Middle frontal gyrus (tissue), 1 donor: ENCODE measurements at regions not wholly inside any gene's neighbourhood (a gene's known extent, or its start where the extent isn't known, plus 50 kb on each side); places are given as distances from the start of the nearest gene placed in this dataset.
"Not testable (repeated sequence)": the region's sequence is repeated elsewhere in the genome, so short reads cannot be mapped to it uniquely, and the experiment has no call there.

ENCODE experiments used
- DNase-seq: peaks from one replicate; pipeline ENCODE4 v3.0.0-alpha.2; 2015; ENCODE audit warnings: low spot score; ENCODE audit errors: extremely low spot score

GRCh38 chr13:111661052-111661451 is 340.6 kb downstream of the TEX29 start:
- no peak for DNase-seq

- no peak for DNase-seq
These were observed 341.3 kb downstream of the TEX29 start for GRCh38 chr13:111661776-111662175.

DNA sequence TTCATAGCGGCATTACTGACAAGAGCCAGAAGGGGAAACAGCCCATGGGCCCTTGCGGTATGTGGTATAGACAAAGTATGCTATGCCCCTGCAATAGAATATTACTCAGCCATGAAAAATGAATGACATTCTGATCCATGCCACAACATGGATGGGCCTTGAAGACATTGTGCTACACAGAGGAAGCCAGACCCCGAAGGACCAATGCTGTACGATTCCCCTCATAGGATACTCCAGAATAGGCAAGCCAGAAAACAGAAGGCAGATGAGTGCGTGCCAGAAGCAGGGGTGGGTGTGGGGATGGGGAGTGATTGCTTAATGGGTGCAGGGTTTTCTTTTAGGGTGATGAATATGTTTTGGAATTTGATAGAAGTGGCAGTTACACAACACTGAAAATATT is 342.0 kb downstream of the TEX29 start:
- no peak for DNase-seq

- no peak for DNase-seq
These were observed 342.5 kb downstream of the TEX29 start for GRCh38 chr13:111662895-111663294.

DNA sequence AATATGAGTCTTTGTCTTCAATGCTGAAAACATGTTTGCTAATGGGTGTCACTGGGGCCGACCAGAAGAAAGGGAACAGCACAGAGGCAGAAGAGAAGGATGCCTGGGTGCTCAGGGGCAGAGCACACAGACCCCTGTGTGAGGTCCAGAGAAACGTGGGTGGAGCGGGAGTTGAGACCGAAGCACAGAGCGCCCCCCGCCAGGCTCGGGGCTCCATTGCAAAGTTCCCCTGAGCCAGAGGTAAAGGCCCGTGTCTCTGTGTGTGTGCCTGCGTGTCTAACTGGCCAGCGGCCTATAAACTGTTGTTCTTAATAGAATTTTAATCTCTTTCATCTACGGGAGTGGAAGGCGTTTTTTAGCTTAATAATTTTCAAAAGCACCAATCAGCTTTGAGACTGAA is 343.1 kb downstream of the TEX29 start:
- DNase-seq, result no peak

DNA sequence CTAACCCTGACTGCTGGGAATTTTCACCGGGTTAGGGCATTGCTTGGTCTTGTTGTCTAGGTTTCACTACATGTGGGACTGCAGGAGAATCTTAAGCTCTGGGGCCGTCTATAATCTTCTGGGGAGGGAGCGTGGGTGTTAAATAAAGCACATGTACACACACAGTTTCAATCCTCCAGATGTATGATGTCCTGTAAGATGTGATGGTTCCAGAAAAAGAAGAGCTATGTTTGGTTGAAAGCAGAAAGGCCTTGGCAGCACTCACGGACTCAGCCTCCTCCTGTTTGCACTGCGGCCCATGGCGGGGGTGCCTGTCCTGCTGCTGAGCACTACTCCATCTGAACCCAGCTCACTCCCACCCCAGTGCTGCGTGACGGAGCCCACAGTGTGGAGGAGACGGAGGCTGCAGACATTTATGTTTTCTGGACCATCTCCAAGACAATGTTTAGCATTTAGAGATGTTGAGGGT is 343.5 kb downstream of the TEX29 start:
- peak; percentile 29 for DNase-seq

DNA sequence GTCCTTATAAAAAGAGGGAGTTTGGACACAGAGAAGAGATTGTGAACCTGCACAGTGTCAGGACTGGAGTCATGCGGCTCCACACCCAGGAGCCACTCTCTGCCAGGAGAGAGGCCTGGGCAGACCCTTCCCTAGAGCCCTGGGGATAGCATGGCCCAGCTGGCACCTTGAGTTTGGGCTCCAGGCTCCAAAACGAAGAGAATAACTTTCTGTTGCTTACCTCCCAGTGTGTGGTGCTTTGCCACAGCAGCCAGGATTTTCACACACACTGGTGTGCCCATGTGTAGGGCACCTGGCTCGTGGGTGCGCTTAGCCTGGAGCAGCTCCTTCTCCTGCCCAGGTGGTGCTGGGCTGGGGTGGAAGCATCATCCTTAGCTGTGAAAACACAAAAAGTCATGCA is 344.3 kb downstream of the TEX29 start:
- no peak for DNase-seq

- DNase-seq, result no peak
These were observed 345.3 kb downstream of the TEX29 start for GRCh38 chr13:111665691-111666095.

DNA sequence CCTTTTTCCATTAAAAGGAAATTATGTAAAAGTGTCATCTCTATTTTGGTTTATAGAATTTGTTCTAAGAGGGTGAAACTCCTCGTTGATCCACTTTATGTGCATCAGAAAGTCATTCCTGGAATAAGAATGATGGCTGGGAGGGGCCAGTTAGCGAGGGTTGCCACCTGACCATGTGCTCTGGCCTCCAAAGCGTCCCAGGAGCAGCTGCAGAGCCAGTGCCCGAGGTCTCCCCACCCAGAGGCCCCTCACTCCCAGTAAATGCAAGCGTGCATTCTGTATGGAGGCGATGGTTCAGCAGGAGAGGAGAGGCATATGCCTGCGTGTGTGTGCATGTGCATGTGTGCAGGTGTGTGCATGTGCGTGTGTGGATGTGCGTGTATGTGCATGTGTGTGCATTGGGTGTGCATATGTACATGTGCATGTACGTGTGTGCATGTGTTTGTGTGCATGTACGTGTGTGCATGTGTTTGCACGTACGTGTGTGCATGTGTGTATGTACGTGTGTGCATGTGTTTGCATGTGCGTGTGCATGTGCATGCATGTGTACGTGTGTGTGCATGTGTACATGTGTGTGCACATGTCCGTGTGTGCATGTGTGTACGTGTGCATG is 345.8 kb downstream of the TEX29 start:
- no peak for DNase-seq

GRCh38 chr13:111667757-111668156 is 347.3 kb downstream of the TEX29 start:
- no peak for DNase-seq

DNA sequence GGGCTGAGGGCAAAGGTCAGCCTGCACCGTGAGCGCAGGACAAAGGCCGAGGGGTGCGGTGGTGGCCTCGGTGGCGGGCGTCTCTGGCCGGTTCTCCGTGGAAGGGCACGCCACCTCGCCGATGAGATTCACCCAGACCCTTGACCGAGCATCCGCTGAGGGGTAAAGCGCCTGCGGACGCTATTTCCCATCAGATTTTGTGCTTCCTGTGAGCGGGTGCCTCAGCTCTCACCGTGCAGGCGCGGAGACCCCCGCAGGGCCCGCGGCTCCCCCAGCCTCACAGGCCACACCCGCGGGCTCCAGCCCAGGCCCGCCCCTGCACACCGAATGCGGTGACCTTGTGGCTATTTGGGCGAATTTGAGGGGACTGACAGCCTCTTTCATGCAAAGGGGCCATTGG is 348.0 kb downstream of the TEX29 start:
- DNase-seq, result no peak

DNA sequence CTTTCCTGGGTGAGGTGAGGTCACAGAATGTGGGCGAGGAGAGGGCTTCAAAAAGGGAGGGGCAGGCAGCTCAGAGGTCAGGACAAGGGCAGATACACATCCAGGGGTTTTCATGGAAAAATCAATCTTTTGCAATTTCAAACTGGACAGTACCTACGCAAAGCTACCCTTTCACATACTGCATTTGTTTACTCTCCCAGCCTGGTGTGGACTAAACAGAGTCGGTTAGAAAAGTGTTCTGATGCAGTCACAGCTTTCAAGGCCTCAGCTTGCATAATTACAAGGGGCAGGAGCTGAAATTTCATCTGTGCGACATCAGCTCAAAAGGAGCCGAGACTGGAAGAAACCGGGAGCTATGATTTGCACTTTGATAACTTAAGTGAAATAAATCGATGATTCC is 351.8 kb downstream of the TEX29 start:
- DNase-seq, result not testable (repeated sequence)

- DNase-seq, result not testable (repeated sequence)
These were observed 357.9 kb downstream of the TEX29 start for GRCh38 chr13:111678120-111678882.

DNA sequence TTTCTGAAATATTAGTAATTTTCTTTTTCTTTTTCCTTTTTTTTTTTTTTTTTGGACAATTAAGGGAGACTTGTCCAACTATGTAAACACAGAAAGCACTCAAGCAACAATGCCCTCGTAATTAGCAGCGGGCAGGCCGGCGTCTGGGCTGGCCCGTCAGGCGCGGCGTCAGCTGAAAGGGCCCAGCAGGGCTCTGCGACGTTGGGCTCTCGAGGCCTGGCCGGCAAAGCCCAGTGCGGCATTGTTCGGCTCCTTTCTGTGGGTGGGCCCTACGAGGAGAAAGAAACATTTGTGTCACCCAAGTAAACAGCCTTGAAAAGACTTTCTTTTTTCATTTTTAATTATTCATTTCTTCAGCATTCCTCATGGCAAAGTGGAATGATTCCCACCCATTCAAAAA is 359.2 kb downstream of the TEX29 start:
- not testable (repeated sequence) for DNase-seq

DNA sequence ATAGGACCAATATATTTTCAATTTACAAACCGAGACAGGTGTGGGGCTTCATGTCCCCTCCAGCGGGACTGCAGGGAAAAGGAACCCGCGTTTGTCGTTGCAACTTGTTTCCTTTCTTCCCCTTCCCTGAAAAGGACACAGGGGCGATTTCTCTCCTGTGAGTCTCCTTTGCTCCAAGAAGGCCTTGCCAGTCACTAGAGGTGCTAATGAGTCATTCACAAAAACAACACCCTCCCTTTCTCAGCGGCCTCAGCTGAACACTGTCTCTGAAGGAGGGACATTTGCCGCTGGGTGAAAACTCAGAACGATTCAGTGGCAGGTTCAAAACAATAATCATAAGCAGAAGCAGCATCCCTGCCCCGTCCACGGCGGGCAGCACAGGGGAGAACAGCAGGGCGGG is 359.7 kb downstream of the TEX29 start:
- DNase-seq, result not testable (repeated sequence)

GRCh38 chr13:111692028-111692427 is 371.6 kb downstream of the TEX29 start:
- not testable (repeated sequence) for DNase-seq

DNA sequence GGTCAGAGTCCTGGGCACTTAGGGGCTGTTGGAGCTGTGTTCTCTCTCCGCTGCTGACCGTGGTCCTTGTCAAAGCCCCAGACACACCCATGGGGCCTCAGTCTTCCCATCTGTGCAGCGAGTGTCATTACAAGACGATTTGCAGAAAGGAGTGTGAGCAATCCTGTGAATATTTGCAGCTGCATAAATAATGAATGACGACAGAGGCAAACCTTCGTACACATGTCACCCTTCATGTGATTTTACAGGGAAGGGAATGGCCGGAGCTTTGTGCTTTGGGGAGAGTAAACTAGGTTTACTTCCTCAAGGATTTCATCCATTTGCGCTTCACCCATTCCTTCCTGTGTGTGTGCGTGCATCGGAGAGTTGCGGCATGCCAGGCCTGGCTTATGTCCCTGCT is 370.8 kb upstream of the SOX1 start:
- not testable (repeated sequence) for DNase-seq

DNA sequence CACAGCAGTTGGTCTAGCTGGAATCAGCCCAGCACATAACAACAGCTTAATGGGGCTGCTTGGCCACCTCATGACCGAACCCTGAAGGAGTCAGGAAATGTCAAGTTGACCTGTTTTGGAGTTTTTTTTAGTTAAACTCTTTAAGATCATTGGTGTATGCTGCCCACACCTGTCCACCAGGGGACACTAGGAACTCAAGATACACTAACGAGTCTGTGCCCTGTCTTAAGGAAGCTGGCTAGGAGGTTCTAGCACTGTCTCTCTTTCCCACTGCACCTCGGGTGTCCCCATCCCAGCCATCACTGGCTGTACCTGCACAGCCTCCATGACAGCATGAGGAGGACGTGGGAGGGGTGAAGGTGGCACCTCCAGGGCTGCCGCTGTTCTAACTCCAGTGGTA is 364.9 kb upstream of the SOX1 start:
- DNase-seq, result not testable (repeated sequence)
